ENCODE measurements at regions not wholly inside any gene's neighbourhood (a gene's known extent, or its start where the extent isn't known, plus 50 kb on each side); places are given as distances from the start of the nearest gene placed in this dataset.

- no peaks in the 10 kb centered on the region for H3K27me3 ChIP-seq (ENCODE audit: control insufficient read depth, insufficient read depth, low read length)
- H3K9me3 ChIP-seq (ENCODE audit: control insufficient read depth, insufficient read depth, low read depth, low read length) = 0 out of 2 replicates have a peak, but pooled peaks cover 3% of the 10 kb centered on the region
- BruUV-seq (replicated peaks) = no TSS peak
- no peak for TF ChIP-seq TCF7L2 (IDR thresholded peaks at IDR 0.05; ENCODE audit: low read depth, low read length)
- TF ChIP-seq POLR2AphosphoS5 (IDR thresholded peaks at IDR 0.05; ENCODE audit: low read depth, low read length) = no peak
- TF ChIP-seq REST (IDR thresholded peaks at IDR 0.05; ENCODE audit: insufficient read depth in 1 of 2, low read depth in 2 of 2, low read length in 1 of 2) = no peak
- no peak for TF ChIP-seq SIN3A (IDR thresholded peaks at IDR 0.05; ENCODE audit: borderline replicate concordance, insufficient read depth, low read depth, low read length)
- no peak for TF ChIP-seq CTCF (IDR thresholded peaks at IDR 0.05)
- no peak for DNase-seq (ENCODE audit: low read depth, low spot score)
- CTCF ChIA-PET = interaction anchor here (0.6 kb wide), 1 partner anchor 30 kb away, joined by 3 read pairs; no protein-coding TSS in a partner anchor
- no peak overlapping the region for H3K4me3 ChIP-seq (ENCODE audit: low read depth in 2 of 2, low read length in 2 of 2)
- intact Hi-C loops (cut with micrococcal nuclease; ENCODE audit: unreplicated experiment) = no loop called here
- no peaks in the 10 kb centered on the region for H3K36me3 ChIP-seq (ENCODE audit: control insufficient read depth, insufficient read depth, low read length)
- in situ Hi-C loops (cut with HindIII; ENCODE audit: low pct_unique_long_range_greater_than_20kb, low sequenced_read_pairs) = no loop called here
- peaks cover 28% of the 10 kb centered on the region for H3K4me1 ChIP-seq (ENCODE audit: control insufficient read depth, insufficient read depth, low read length)
- H3K27ac ChIP-seq (ENCODE audit: low read length) = no peak overlapping the region; the same call in 1 of the 2 replicates
- POLR2A ChIA-PET = no interaction called here
- no peak for ATAC-seq
Observed at GRCh38 chr6:47149066-47149465, 106.9 kb upstream of the ADGRF1 start.

GRCh38 chr6:47147836-47148344 is 105.8 kb upstream of the ADGRF1 start:
- POLR2A ChIA-PET = interaction anchor here (0.7 kb wide), 1 partner anchor 53 kb away, joined by 4 read pairs; no protein-coding TSS in a partner anchor
- ATAC-seq = no peak
- Histone ChIP-seq H3K27me3 (ENCODE audit: control insufficient read depth, insufficient read depth, low read length) (no peaks in the 10 kb centered on the region), H3K4me3 (ENCODE audit: low read depth in 2 of 2, low read length in 2 of 2) (no peak overlapping the region), H3K27ac (ENCODE audit: low read length) (peak overlapping the region; percentile 57; the same call in 1 of the 2 replicates), H3K9me3 (ENCODE audit: control insufficient read depth, insufficient read depth, low read depth, low read length) (0 out of 2 replicates have a peak, but pooled peaks cover 3% of the 10 kb centered on the region), H3K36me3 (ENCODE audit: control insufficient read depth, insufficient read depth, low read length) (no peaks in the 10 kb centered on the region), H3K4me1 (ENCODE audit: control insufficient read depth, insufficient read depth, low read length) (peaks cover 19% of the 10 kb centered on the region)
- CTCF ChIA-PET = no interaction called here
- intact Hi-C loops (cut with micrococcal nuclease; ENCODE audit: unreplicated experiment) = no loop called here
- no peak for DNase-seq (ENCODE audit: low read depth, low spot score)
- TF ChIP-seq POLR2AphosphoS5 (IDR thresholded peaks at IDR 0.05; ENCODE audit: low read depth, low read length) = no peak
- no peak for TF ChIP-seq TCF7L2 (IDR thresholded peaks at IDR 0.05; ENCODE audit: low read depth, low read length)
- no TSS peak for BruUV-seq (replicated peaks)
- in situ Hi-C loops (cut with HindIII; ENCODE audit: low pct_unique_long_range_greater_than_20kb, low sequenced_read_pairs) = no loop called here

GRCh38 chr6:47147175-47147727 is 105.1 kb upstream of the ADGRF1 start:
- no peak for ATAC-seq
- Histone ChIP-seq H3K27me3 (ENCODE audit: control insufficient read depth, insufficient read depth, low read length) (no peaks in the 10 kb centered on the region), H3K9me3 (ENCODE audit: control insufficient read depth, insufficient read depth, low read depth, low read length) (0 out of 2 replicates have a peak, but pooled peaks cover 3% of the 10 kb centered on the region), H3K36me3 (ENCODE audit: control insufficient read depth, insufficient read depth, low read length) (no peaks in the 10 kb centered on the region), H3K4me3 (ENCODE audit: low read depth in 2 of 2, low read length in 2 of 2) (no peak overlapping the region), H3K27ac (ENCODE audit: low read length) (peak overlapping the region; percentile 57), H3K4me1 (ENCODE audit: control insufficient read depth, insufficient read depth, low read length) (peaks cover 13% of the 10 kb centered on the region)
- no peak for DNase-seq (ENCODE audit: low read depth, low spot score)
- in situ Hi-C loops (cut with HindIII; ENCODE audit: low pct_unique_long_range_greater_than_20kb, low sequenced_read_pairs) = no loop called here
- BruUV-seq (replicated peaks) = no TSS peak
- ChIA-PET POLR2A (interaction anchor here (0.7 kb wide), 1 partner anchor 53 kb away, joined by 4 read pairs; no protein-coding TSS in a partner anchor), CTCF (no interaction called here)
- intact Hi-C loops (cut with micrococcal nuclease; ENCODE audit: unreplicated experiment) = no loop called here
- TF ChIP-seq POLR2AphosphoS5 (IDR thresholded peaks at IDR 0.05; ENCODE audit: low read depth, low read length) = no peak
- no peak for TF ChIP-seq SIN3A (IDR thresholded peaks at IDR 0.05; ENCODE audit: borderline replicate concordance, insufficient read depth, low read depth, low read length)
- no peak for TF ChIP-seq REST (IDR thresholded peaks at IDR 0.05; ENCODE audit: insufficient read depth in 1 of 2, low read depth in 2 of 2, low read length in 1 of 2)
- no peak for TF ChIP-seq CTCF (IDR thresholded peaks at IDR 0.05)
- TF ChIP-seq TCF7L2 (IDR thresholded peaks at IDR 0.05; ENCODE audit: low read depth, low read length) = no peak
